ENCODE measurements at regions not wholly inside any gene's neighbourhood (a gene's known extent, or its start where the extent isn't known, plus 50 kb on each side); places are given as distances from the start of the nearest gene placed in this dataset.

GRCh38 chr2:164080486-164080885, 344.7 kb upstream of the FIGN start:
- no peak for TF ChIP-seq CEBPB (IDR thresholded peaks at IDR 0.05)
- TF ChIP-seq USF1 (IDR thresholded peaks at IDR 0.05), result no peak
- TF ChIP-seq, protein P1, sequence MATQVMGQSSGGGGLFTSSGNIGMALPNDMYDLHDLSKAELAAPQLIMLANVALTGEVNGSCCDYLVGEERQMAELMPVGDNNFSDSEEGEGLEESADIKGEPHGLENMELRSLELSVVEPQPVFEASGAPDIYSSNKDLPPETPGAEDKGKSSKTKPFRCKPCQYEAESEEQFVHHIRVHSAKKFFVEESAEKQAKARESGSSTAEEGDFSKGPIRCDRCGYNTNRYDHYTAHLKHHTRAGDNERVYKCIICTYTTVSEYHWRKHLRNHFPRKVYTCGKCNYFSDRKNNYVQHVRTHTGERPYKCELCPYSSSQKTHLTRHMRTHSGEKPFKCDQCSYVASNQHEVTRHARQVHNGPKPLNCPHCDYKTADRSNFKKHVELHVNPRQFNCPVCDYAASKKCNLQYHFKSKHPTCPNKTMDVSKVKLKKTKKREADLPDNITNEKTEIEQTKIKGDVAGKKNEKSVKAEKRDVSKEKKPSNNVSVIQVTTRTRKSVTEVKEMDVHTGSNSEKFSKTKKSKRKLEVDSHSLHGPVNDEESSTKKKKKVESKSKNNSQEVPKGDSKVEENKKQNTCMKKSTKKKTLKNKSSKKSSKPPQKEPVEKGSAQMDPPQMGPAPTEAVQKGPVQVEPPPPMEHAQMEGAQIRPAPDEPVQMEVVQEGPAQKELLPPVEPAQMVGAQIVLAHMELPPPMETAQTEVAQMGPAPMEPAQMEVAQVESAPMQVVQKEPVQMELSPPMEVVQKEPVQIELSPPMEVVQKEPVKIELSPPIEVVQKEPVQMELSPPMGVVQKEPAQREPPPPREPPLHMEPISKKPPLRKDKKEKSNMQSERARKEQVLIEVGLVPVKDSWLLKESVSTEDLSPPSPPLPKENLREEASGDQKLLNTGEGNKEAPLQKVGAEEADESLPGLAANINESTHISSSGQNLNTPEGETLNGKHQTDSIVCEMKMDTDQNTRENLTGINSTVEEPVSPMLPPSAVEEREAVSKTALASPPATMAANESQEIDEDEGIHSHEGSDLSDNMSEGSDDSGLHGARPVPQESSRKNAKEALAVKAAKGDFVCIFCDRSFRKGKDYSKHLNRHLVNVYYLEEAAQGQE (IDR thresholded peaks at IDR 0.05; ENCODE audit: low read depth), result no peak
- no peak for TF ChIP-seq ZBTB7A (IDR thresholded peaks at IDR 0.05; ENCODE audit: low read depth)
- TF ChIP-seq FOXM1 (IDR thresholded peaks at IDR 0.05; ENCODE audit: borderline replicate concordance, low read depth), result no peak
- no peak for TF ChIP-seq CREB1 (IDR thresholded peaks at IDR 0.05; ENCODE audit: low read depth)
- no peak for TF ChIP-seq MAX (IDR thresholded peaks at IDR 0.05)
- no peak for TF ChIP-seq NFIC (IDR thresholded peaks at IDR 0.05)
- no peak for TF ChIP-seq RAD21 (IDR thresholded peaks at IDR 0.05; ENCODE audit: low read depth)
- no peak for TF ChIP-seq EP300 (IDR thresholded peaks at IDR 0.05; ENCODE audit: borderline replicate concordance)
- no peak for TF ChIP-seq YY1 (IDR thresholded peaks at IDR 0.05; ENCODE audit: low read depth)

Data from Ishikawa (cell line).